ENCODE measurements at regions not wholly inside any gene's neighbourhood (a gene's known extent, or its start where the extent isn't known, plus 50 kb on each side); places are given as distances from the start of the nearest gene placed in this dataset.

DNA sequence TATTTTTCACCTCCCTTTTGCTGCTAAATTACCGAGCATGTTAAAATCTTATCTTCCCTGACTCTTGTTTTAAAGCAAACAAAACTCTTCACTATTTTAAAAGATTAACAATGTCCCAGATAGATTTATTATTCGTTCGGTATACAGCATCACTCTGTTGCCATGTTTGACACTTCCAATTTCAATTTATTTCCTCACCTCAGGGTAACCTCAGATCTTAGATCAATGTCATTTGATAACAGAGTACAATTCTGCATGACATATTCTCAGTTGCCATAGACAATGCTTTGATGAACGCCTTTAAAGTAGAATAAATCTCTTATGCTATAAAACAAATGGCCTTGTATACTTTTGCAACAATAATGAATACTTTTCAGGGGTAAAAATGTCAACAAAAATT, 1078.1 kb upstream of the IGFBP7 start:
- no peak for DNase-seq (ENCODE audit: low read depth)
- no peak overlapping the region for H3K4me3 ChIP-seq (ENCODE audit: low read length)
- TF ChIP-seq, protein P1, sequence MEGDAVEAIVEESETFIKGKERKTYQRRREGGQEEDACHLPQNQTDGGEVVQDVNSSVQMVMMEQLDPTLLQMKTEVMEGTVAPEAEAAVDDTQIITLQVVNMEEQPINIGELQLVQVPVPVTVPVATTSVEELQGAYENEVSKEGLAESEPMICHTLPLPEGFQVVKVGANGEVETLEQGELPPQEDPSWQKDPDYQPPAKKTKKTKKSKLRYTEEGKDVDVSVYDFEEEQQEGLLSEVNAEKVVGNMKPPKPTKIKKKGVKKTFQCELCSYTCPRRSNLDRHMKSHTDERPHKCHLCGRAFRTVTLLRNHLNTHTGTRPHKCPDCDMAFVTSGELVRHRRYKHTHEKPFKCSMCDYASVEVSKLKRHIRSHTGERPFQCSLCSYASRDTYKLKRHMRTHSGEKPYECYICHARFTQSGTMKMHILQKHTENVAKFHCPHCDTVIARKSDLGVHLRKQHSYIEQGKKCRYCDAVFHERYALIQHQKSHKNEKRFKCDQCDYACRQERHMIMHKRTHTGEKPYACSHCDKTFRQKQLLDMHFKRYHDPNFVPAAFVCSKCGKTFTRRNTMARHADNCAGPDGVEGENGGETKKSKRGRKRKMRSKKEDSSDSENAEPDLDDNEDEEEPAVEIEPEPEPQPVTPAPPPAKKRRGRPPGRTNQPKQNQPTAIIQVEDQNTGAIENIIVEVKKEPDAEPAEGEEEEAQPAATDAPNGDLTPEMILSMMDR (IDR thresholded peaks at IDR 0.05; ENCODE audit: insufficient read depth, low read depth, low read length, missing control alignments), result no peak

- no peak overlapping the region for H3K4me3 ChIP-seq (ENCODE audit: low read length)
- TF ChIP-seq, protein P1 (IDR thresholded peaks at IDR 0.05; ENCODE audit: insufficient read depth, low read depth, low read length, missing control alignments), result no peak
- no peak for DNase-seq (ENCODE audit: low read depth)
These were observed 1064.8 kb upstream of the IGFBP7 start for GRCh38 chr4:58175024-58175423.

DNA sequence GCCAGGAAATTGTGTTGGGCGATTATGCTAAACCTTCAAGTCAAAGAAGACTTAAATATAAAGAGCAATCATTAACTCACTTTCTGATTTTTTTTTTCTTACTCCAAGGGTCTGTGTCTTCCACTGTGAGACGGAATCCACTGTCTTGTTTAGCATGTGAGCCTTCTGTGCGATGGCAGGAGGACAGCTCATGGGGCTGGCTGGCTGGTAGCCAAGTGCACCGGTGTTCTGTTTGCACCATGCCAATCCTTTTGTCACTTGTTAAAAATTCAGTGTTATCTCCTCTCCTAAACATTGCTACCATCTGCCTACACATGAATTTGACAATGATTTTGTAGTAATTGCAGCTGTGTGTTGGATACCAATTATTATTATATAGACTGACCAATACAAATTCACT, 1056.3 kb upstream of the IGFBP7 start:
- no peak overlapping the region for H3K4me3 ChIP-seq (ENCODE audit: low read length)
- TF ChIP-seq, protein P1 (IDR thresholded peaks at IDR 0.05; ENCODE audit: insufficient read depth, low read depth, low read length, missing control alignments), result no peak
- DNase-seq (ENCODE audit: low read depth), result no peak

DNA sequence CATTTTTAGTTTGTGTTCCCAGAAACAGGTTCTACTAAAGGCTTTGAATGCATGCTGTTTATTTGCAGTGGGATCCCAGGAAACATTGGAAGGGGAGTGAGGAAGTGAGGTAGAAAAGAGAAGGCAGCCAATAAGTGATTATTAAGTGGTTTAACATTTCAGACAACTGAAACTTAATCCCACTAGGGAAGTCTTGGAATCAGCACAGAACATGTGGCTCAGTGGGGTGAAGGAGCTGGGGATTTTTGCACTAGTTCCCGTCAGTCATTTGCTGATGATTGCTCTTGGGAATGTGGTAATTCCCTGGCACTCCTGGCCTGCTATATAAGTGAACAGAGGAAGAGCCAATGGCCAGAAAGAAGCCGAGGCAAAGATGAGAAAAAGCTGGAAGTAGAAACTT, 1053.0 kb upstream of the IGFBP7 start:
- no peak overlapping the region for H3K4me3 ChIP-seq (ENCODE audit: low read length)
- TF ChIP-seq, protein P1 (IDR thresholded peaks at IDR 0.05; ENCODE audit: insufficient read depth, low read depth, low read length, missing control alignments), result no peak
- peak; percentile 3 for DNase-seq (ENCODE audit: low read depth)

- no peak overlapping the region for H3K4me3 ChIP-seq (ENCODE audit: low read length)
- DNase-seq (ENCODE audit: low read depth), result no peak
- TF ChIP-seq, protein P1 (IDR thresholded peaks at IDR 0.05; ENCODE audit: insufficient read depth, low read depth, low read length, missing control alignments), result no peak
These were observed 1039.4 kb upstream of the IGFBP7 start for GRCh38 chr4:58149404-58150085.

- TF ChIP-seq, protein P1 (IDR thresholded peaks at IDR 0.05; ENCODE audit: insufficient read depth, low read depth, low read length, missing control alignments), result no peak
- no peak overlapping the region for H3K4me3 ChIP-seq (ENCODE audit: low read length)
- no peak for DNase-seq (ENCODE audit: low read depth)
These were observed 1034.5 kb upstream of the IGFBP7 start for GRCh38 chr4:58144721-58145120.
